NCI-H2081 treated with DMSO at 0.1 percent for 48 hours (cell line): ENCODE measurements at regions not wholly inside any gene's neighbourhood (a gene's known extent, or its start where the extent isn't known, plus 50 kb on each side); places are given as distances from the start of the nearest gene placed in this dataset.

Experiments
- DNase-seq: peaks from one replicate; lab custom pipeline; 2025; lab: John Stamatoyannopoulos, UW

GRCh38 chr13:53144826-53145225, 116.2 kb downstream of the OLFM4 start:
- DNase-seq: no peak

GRCh38 chr13:53150568-53150967, 122.0 kb downstream of the OLFM4 start:
- no peak for DNase-seq

- no peak for DNase-seq
These were observed 122.9 kb downstream of the OLFM4 start for GRCh38 chr13:53151336-53152056.

- DNase-seq: no peak
These were observed 123.4 kb downstream of the OLFM4 start for GRCh38 chr13:53152057-53152421.

GRCh38 chr13:53158201-53158600, 129.6 kb downstream of the OLFM4 start:
- no peak for DNase-seq

GRCh38 chr13:53159431-53159830, 130.8 kb downstream of the OLFM4 start:
- no peak for DNase-seq

GRCh38 chr13:53160211-53160610, 131.6 kb downstream of the OLFM4 start:
- no peak for DNase-seq

GRCh38 chr13:53161251-53161650, 132.6 kb downstream of the OLFM4 start:
- no peak for DNase-seq

- no peak for DNase-seq
These were observed 136.6 kb downstream of the OLFM4 start for GRCh38 chr13:53165261-53165660.

GRCh38 chr13:53167561-53167960, 138.9 kb downstream of the OLFM4 start:
- DNase-seq: peak; percentile 58

- DNase-seq: no peak
These were observed 142.3 kb downstream of the OLFM4 start for GRCh38 chr13:53170910-53171309.

- DNase-seq: no peak
These were observed 145.9 kb downstream of the OLFM4 start for GRCh38 chr13:53174545-53174944.

- no peak for DNase-seq
These were observed 152.1 kb downstream of the OLFM4 start for GRCh38 chr13:53180684-53181083.

GRCh38 chr13:53182724-53183123, 154.1 kb downstream of the OLFM4 start:
- DNase-seq: no peak

GRCh38 chr13:53188120-53188519, 159.5 kb downstream of the OLFM4 start:
- no peak for DNase-seq

GRCh38 chr13:53189162-53189561, 160.5 kb downstream of the OLFM4 start:
- no peak for DNase-seq

- no peak for DNase-seq
These were observed 162.5 kb downstream of the OLFM4 start for GRCh38 chr13:53191091-53191490.

- peak; percentile 36 for DNase-seq
These were observed 168.8 kb downstream of the OLFM4 start for GRCh38 chr13:53197424-53197823.

- no peak for DNase-seq
These were observed 169.4 kb downstream of the OLFM4 start for GRCh38 chr13:53198017-53198416.

GRCh38 chr13:53198736-53199135, 170.1 kb downstream of the OLFM4 start:
- DNase-seq: no peak

GRCh38 chr13:53200075-53200474, 171.5 kb downstream of the OLFM4 start:
- no peak for DNase-seq

GRCh38 chr13:53200498-53201453, 172.2 kb downstream of the OLFM4 start:
- no peak for DNase-seq
